WTC11 (cell line): ENCODE measurements at regions not wholly inside any gene's neighbourhood (a gene's known extent, or its start where the extent isn't known, plus 50 kb on each side); places are given as distances from the start of the nearest gene placed in this dataset.

Experiments
- ZNF232 ChIP-seq: sonication (generic); formaldehyde crosslinking; IDR thresholded peaks from 2 replicates; pipeline ENCODE4 v1.8.0; 2022; ENCODE audit warnings: mild to moderate bottlenecking, missing genetic modification reagents
- TF ChIP-seq, protein P1 (sequence below): fragments of 200-600 bp; IDR thresholded peaks from 2 replicates; pipeline ENCODE4 v1.8.0; 2022; ENCODE audit warnings: antibody characterized with exemption
- TF ChIP-seq, protein P2 (sequence below): sonication (generic); formaldehyde crosslinking; IDR thresholded peaks from 2 replicates; pipeline ENCODE4 v1.8.0; 2022; ENCODE audit warnings: mild to moderate bottlenecking, missing genetic modification reagents

DNA sequence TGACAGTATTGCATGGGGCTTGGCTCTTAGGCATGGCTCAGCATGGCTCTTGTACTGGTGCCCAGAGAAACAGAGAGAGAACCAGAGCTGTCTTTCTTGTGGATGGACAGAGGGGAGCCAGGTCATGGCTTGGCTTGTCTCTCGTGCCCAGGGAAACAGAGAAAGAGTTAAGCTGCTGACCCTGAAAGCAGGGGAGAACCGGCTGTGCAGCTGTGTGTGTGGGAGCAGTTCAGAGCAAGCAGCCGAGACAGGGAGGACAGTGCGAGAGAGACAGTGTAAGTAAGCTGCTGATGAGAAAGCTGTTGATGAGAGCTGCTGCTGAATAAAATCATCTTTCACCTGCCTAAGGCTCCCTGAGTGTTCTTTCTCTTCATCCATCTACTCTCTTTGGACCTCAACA is 61.3 kb upstream of the DDHD1 start:
- TF ChIP-seq, protein P1, sequence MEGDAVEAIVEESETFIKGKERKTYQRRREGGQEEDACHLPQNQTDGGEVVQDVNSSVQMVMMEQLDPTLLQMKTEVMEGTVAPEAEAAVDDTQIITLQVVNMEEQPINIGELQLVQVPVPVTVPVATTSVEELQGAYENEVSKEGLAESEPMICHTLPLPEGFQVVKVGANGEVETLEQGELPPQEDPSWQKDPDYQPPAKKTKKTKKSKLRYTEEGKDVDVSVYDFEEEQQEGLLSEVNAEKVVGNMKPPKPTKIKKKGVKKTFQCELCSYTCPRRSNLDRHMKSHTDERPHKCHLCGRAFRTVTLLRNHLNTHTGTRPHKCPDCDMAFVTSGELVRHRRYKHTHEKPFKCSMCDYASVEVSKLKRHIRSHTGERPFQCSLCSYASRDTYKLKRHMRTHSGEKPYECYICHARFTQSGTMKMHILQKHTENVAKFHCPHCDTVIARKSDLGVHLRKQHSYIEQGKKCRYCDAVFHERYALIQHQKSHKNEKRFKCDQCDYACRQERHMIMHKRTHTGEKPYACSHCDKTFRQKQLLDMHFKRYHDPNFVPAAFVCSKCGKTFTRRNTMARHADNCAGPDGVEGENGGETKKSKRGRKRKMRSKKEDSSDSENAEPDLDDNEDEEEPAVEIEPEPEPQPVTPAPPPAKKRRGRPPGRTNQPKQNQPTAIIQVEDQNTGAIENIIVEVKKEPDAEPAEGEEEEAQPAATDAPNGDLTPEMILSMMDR, result no peak
- TF ChIP-seq, protein P2, sequence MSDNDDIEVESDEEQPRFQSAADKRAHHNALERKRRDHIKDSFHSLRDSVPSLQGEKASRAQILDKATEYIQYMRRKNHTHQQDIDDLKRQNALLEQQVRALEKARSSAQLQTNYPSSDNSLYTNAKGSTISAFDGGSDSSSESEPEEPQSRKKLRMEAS (CRISPR knock-in tag), result no peak
- no peak for TF ChIP-seq ZNF232 (CRISPR knock-in tag)
